Transverse colon (tissue), 3 donors: ENCODE measurements at regions not wholly inside any gene's neighbourhood (a gene's known extent, or its start where the extent isn't known, plus 50 kb on each side); places are given as distances from the start of the nearest gene placed in this dataset.

Experiments
- EP300 ChIP-seq: sonication (generic); formaldehyde crosslinking; IDR thresholded peaks from one replicate; pipeline ENCODE4 v1.6.1; 2017; ENCODE audit warnings: antibody characterized with exemption, low read depth
- POLR2A ChIP-seq: fragments of 450-650 bp; IDR thresholded peaks from one replicate; pipeline ENCODE4 v1.6.1; 2016; ENCODE audit warnings: antibody characterized with exemption, mild to moderate bottlenecking, moderate library complexity
- TF ChIP-seq, protein P1 (sequence below), 5 experiments: fragments of 200-600 bp in 3 of 5; fragments of 450-650 bp in 2 of 5; sonication (generic) in 3 of 5; IDR thresholded peaks; 1 replicate in 2 of 5; 2 replicates in 3 of 5; pipeline ENCODE4 v1.5.1; 2016 to 2017; ENCODE audit warnings: antibody characterized with exemption in 5 of 5, inconsistent platforms in 3 of 5, mild to moderate bottlenecking in 2 of 5, moderate library complexity in 1 of 5

DNA sequence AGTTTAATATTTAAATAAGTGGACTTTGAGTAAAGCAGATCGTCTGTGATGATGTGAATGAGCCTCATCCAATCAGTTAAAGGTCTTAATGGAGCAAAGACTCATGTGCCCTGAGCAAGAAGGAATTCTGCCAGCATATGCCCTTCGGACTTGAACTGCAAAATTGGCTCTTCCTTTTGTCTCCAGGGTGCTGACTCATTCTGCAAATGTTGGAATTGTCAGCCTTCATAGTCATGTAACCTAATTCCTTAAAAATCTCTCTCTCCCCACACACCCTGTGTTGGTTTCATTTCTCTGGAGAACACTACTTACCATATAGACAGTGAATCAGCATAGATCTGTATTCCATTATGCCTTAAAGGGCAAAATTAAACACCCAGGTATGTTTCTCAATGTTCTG, 609.8 kb upstream of the GALNTL6 start:
- TF ChIP-seq EP300 (no peak), POLR2A (no peak)
- TF ChIP-seq, protein P1, sequence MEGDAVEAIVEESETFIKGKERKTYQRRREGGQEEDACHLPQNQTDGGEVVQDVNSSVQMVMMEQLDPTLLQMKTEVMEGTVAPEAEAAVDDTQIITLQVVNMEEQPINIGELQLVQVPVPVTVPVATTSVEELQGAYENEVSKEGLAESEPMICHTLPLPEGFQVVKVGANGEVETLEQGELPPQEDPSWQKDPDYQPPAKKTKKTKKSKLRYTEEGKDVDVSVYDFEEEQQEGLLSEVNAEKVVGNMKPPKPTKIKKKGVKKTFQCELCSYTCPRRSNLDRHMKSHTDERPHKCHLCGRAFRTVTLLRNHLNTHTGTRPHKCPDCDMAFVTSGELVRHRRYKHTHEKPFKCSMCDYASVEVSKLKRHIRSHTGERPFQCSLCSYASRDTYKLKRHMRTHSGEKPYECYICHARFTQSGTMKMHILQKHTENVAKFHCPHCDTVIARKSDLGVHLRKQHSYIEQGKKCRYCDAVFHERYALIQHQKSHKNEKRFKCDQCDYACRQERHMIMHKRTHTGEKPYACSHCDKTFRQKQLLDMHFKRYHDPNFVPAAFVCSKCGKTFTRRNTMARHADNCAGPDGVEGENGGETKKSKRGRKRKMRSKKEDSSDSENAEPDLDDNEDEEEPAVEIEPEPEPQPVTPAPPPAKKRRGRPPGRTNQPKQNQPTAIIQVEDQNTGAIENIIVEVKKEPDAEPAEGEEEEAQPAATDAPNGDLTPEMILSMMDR (IDR thresholded peaks at IDR 0.05): no peak
